HepG2 (cell line): ENCODE measurements at regions not wholly inside any gene's neighbourhood (a gene's known extent, or its start where the extent isn't known, plus 50 kb on each side); places are given as distances from the start of the nearest gene placed in this dataset.

ENCODE experiments used
- ATAC-seq: fragments of 200-7000 bp; cut with Tn5 transposase; 3 replicates; pipeline ENCODE4 v1.9.1; 2020; ENCODE audit warnings: mild to moderate bottlenecking, moderate library complexity
- BruUV-seq: library from RNA; stranded (reverse); fragments of 400-500 nt; replicated peaks from 2 replicates; lab custom pipeline; 2021; lab: Mats Ljungman, UMichigan
- CTCF ChIA-PET: fragments of 300-600 bp; formaldehyde crosslinking; extraction: SDS; loops from one replicate; lab custom pipeline; 2021; ENCODE audit warnings: low total read pairs, inconsistent platforms, low intra/inter-chr PET ratio; lab: Yijun Ruan, JAX
- POLR2A ChIA-PET: fragments of 350-600 bp; sonication (Branson Sonifier 250); formaldehyde crosslinking; loops from one replicate; lab custom pipeline; 2020; ENCODE audit warnings: antibody characterized with exemption, inconsistent platforms; lab: Yijun Ruan, JAX
- DNase-seq: peaks from one replicate; pipeline ENCODE4 v3.0.0-alpha.2; 2015; ENCODE audit warnings: low spot score
- FAIRE-seq: peaks from 3 replicates; lab custom pipeline; 2011; peaks lifted over from hg19 to GRCh38; lab: Jason Lieb, UNC
- H2AFZ ChIP-seq: one replicate; pipeline ENCODE4 v1.6.1; 2011; ENCODE audit warnings: low read length, inconsistent platforms
- H3K27ac ChIP-seq: fragments of 300-600 bp; 3 replicates; pipeline ENCODE4 v1.8.0; 2011; ENCODE audit warnings: mixed run types, mild to moderate bottlenecking, mixed read lengths, low read length, inconsistent platforms; ENCODE audit not compliant: insufficient read depth; ENCODE audit errors: extremely low read length
- H3K27me3 ChIP-seq, 2 experiments: fragments of 200-600 bp in 1 of 2; 2 replicates in 1 of 2; 3 replicates in 1 of 2; pipeline versions ENCODE4 v1.6.0 to v1.8.0; 2011; ENCODE audit warnings: low read length in 2 of 2, mild to moderate bottlenecking in 2 of 2, moderate library complexity in 2 of 2, inconsistent platforms in 1 of 2; ENCODE audit not compliant: insufficient read depth in 2 of 2, control insufficient read depth in 1 of 2
- H3K36me3 ChIP-seq, 2 experiments: fragments of 200-600 bp in 1 of 2; replicated peaks in 1 of 2; 2 replicates in 1 of 2; 3 replicates in 1 of 2; pipeline versions ENCODE4 v1.5.1 to v1.8.0; 2011; ENCODE audit warnings: low read length in 2 of 2, inconsistent platforms in 1 of 2; ENCODE audit not compliant: insufficient read depth in 2 of 2, control insufficient read depth in 1 of 2
- H3K4me1 ChIP-seq: 2 replicates; pipeline ENCODE4 v1.5.1; 2012; ENCODE audit warnings: low read length, inconsistent platforms; ENCODE audit not compliant: insufficient read depth
- H3K4me2 ChIP-seq: 2 replicates; pipeline ENCODE4 v1.6.0; 2011; ENCODE audit warnings: low read depth, low read length, inconsistent platforms
- H3K4me3 ChIP-seq, 3 experiments: fragments of 200-600 bp in 1 of 3; sonication (generic), shearing (Covaris generic) in 1 of 3; replicated peaks in 1 of 3; 2 replicates each; pipeline ENCODE4 v1.5.1; 2011 to 2016; ENCODE audit warnings: low read length in 3 of 3, inconsistent platforms in 2 of 3, low read depth in 2 of 3, mild to moderate bottlenecking in 2 of 3, control low read depth in 1 of 3, mixed read lengths in 1 of 3; ENCODE audit not compliant: insufficient read depth in 1 of 3
- H3K79me2 ChIP-seq: one replicate; pipeline ENCODE4 v1.6.1; 2011; ENCODE audit warnings: low read length, inconsistent platforms; ENCODE audit not compliant: insufficient read depth
- H3K9ac ChIP-seq: 2 replicates; pipeline ENCODE4 v1.6.0; 2011; ENCODE audit warnings: mild to moderate bottlenecking, low read depth, low read length, inconsistent platforms; ENCODE audit not compliant: insufficient read depth
- H3K9me3 ChIP-seq: 2 replicates; pipeline ENCODE4 v1.5.1; 2012; ENCODE audit warnings: mild to moderate bottlenecking, low read length
- H4K20me1 ChIP-seq: 2 replicates; pipeline ENCODE4 v1.6.0; 2011; ENCODE audit warnings: inconsistent platforms, mild to moderate bottlenecking, low read length, moderate library complexity; ENCODE audit not compliant: insufficient read depth
- CCDC6 ChIP-seq: sonication (generic); formaldehyde crosslinking; IDR thresholded peaks from 2 replicates; pipeline ENCODE4 v1.8.1; 2022; ENCODE audit warnings: mild to moderate bottlenecking, missing genetic modification reagents, moderate library complexity
- CHCHD3 ChIP-seq: sonication (generic); formaldehyde crosslinking; IDR thresholded peaks from 2 replicates; pipeline ENCODE4 v1.8.0; 2022; ENCODE audit warnings: mild to moderate bottlenecking, missing genetic modification reagents, moderate library complexity
- HINFP ChIP-seq: sonication (generic); formaldehyde crosslinking; IDR thresholded peaks from 2 replicates; pipeline ENCODE4 v1.4.0; 2020; ENCODE audit warnings: low read depth, mild to moderate bottlenecking, missing genetic modification reagents
- HOXA9 ChIP-seq: sonication (generic); formaldehyde crosslinking; IDR thresholded peaks from 2 replicates; pipeline ENCODE4 v1.8.1; 2022; ENCODE audit warnings: missing genetic modification reagents, mild to moderate bottlenecking, moderate library complexity, borderline replicate concordance
- NFIC ChIP-seq: IDR thresholded peaks from 2 replicates; pipeline ENCODE4 v1.6.1; 2012; ENCODE audit warnings: mild to moderate bottlenecking, low read length, inconsistent platforms
- SMC3 ChIP-seq: IDR thresholded peaks from 2 replicates; pipeline ENCODE4 v1.6.1; 2011; ENCODE audit warnings: low read length, improper control_type of control experiment
- THAP11 ChIP-seq: IDR thresholded peaks from 2 replicates; pipeline ENCODE4 v1.6.1; 2016; ENCODE audit warnings: missing biosample characterization, missing genetic modification reagents
- ZFP36L2 ChIP-seq: sonication (generic); formaldehyde crosslinking; IDR thresholded peaks from 2 replicates; pipeline ENCODE4 v1.4.0; 2020; ENCODE audit warnings: missing genetic modification reagents
- ZNF251 ChIP-seq: sonication (generic); formaldehyde crosslinking; IDR thresholded peaks from 2 replicates; pipeline ENCODE4 v1.9.0; 2021; ENCODE audit warnings: mild to moderate bottlenecking, missing genetic modification reagents
- ZNF652 ChIP-seq: IDR thresholded peaks from 2 replicates; pipeline ENCODE4 v1.6.1; 2016; ENCODE audit warnings: low read depth, borderline replicate concordance
- ZNF780A ChIP-seq: sonication (generic); formaldehyde crosslinking; IDR thresholded peaks from 2 replicates; pipeline ENCODE4 v1.8.0; 2022; ENCODE audit warnings: mild to moderate bottlenecking, missing genetic modification reagents, moderate library complexity
- WGBS: methylation state at CpG from one replicate; pipeline ENCODE4 v1.1.6; 2017; ENCODE audit warnings: low lambda C conversion rate; 5-methylcytosine and 5-hydroxymethylcytosine counted together
- in situ Hi-C: cut with HindIII; loops from 2 replicates; pipeline ENCODE4 v1.10.0; 2017; ENCODE audit warnings: low pct_unique_long_range_greater_than_20kb; ENCODE audit not compliant: extremely low pct_ligation_motif_present
- intact Hi-C: fragments of 100-400 bp; cut with micrococcal nuclease; formaldehyde crosslinking; loops from one replicate; pipeline ENCODE4 v1.10.0; 2022; ENCODE audit not compliant: unreplicated experiment
- TF ChIP-seq, protein P1 (sequence below): IDR thresholded peaks from 2 replicates; pipeline ENCODE4 v1.6.1; 2016; ENCODE audit warnings: low read depth, missing genetic modification reagents, missing compliant biosample characterization
- TF ChIP-seq, protein P2 (sequence below): sonication (generic); formaldehyde crosslinking; IDR thresholded peaks from 2 replicates; pipeline ENCODE4 v1.4.0; 2020; ENCODE audit warnings: missing genetic modification reagents, borderline replicate concordance
- TF ChIP-seq, protein P3 (sequence below): sonication (generic); formaldehyde crosslinking; conservative IDR thresholded peaks from 2 replicates; pipeline ENCODE4 v1.4.0; 2020; ENCODE audit warnings: missing genetic modification reagents

GRCh38 chr3:4029135-4029534 is 229.9 kb downstream of the LRRN1 start:
- intact Hi-C loops: no loop called here
- no peaks in the 10 kb centered on the region for H4K20me1 ChIP-seq
- H3K9ac ChIP-seq: no peak overlapping the region
- H3K4me3 ChIP-seq: no peak overlapping the region
- in situ Hi-C loops: no loop called here
- H3K27ac ChIP-seq: no peak overlapping the region
- BruUV-seq: no TSS peak
- TF ChIP-seq NFIC: no peak
- TF ChIP-seq ZNF780A (CRISPR knock-in tag): no peak
- TF ChIP-seq HINFP (CRISPR knock-in tag): no peak
- TF ChIP-seq, protein P1, sequence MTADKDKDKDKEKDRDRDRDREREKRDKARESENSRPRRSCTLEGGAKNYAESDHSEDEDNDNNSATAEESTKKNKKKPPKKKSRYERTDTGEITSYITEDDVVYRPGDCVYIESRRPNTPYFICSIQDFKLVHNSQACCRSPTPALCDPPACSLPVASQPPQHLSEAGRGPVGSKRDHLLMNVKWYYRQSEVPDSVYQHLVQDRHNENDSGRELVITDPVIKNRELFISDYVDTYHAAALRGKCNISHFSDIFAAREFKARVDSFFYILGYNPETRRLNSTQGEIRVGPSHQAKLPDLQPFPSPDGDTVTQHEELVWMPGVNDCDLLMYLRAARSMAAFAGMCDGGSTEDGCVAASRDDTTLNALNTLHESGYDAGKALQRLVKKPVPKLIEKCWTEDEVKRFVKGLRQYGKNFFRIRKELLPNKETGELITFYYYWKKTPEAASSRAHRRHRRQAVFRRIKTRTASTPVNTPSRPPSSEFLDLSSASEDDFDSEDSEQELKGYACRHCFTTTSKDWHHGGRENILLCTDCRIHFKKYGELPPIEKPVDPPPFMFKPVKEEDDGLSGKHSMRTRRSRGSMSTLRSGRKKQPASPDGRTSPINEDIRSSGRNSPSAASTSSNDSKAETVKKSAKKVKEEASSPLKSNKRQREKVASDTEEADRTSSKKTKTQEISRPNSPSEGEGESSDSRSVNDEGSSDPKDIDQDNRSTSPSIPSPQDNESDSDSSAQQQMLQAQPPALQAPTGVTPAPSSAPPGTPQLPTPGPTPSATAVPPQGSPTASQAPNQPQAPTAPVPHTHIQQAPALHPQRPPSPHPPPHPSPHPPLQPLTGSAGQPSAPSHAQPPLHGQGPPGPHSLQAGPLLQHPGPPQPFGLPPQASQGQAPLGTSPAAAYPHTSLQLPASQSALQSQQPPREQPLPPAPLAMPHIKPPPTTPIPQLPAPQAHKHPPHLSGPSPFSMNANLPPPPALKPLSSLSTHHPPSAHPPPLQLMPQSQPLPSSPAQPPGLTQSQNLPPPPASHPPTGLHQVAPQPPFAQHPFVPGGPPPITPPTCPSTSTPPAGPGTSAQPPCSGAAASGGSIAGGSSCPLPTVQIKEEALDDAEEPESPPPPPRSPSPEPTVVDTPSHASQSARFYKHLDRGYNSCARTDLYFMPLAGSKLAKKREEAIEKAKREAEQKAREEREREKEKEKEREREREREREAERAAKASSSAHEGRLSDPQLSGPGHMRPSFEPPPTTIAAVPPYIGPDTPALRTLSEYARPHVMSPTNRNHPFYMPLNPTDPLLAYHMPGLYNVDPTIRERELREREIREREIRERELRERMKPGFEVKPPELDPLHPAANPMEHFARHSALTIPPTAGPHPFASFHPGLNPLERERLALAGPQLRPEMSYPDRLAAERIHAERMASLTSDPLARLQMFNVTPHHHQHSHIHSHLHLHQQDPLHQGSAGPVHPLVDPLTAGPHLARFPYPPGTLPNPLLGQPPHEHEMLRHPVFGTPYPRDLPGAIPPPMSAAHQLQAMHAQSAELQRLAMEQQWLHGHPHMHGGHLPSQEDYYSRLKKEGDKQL (CRISPR knock-in tag): no peak
- no peak for TF ChIP-seq ZNF251 (CRISPR knock-in tag)
- no peak for TF ChIP-seq THAP11 (CRISPR knock-in tag)
- TF ChIP-seq CCDC6 (CRISPR knock-in tag): no peak
- TF ChIP-seq ZFP36L2 (CRISPR knock-in tag): no peak
- no peak for TF ChIP-seq ZNF652 (CRISPR knock-in tag)
- no peak for TF ChIP-seq CHCHD3 (CRISPR knock-in tag)
- TF ChIP-seq, protein P2, sequence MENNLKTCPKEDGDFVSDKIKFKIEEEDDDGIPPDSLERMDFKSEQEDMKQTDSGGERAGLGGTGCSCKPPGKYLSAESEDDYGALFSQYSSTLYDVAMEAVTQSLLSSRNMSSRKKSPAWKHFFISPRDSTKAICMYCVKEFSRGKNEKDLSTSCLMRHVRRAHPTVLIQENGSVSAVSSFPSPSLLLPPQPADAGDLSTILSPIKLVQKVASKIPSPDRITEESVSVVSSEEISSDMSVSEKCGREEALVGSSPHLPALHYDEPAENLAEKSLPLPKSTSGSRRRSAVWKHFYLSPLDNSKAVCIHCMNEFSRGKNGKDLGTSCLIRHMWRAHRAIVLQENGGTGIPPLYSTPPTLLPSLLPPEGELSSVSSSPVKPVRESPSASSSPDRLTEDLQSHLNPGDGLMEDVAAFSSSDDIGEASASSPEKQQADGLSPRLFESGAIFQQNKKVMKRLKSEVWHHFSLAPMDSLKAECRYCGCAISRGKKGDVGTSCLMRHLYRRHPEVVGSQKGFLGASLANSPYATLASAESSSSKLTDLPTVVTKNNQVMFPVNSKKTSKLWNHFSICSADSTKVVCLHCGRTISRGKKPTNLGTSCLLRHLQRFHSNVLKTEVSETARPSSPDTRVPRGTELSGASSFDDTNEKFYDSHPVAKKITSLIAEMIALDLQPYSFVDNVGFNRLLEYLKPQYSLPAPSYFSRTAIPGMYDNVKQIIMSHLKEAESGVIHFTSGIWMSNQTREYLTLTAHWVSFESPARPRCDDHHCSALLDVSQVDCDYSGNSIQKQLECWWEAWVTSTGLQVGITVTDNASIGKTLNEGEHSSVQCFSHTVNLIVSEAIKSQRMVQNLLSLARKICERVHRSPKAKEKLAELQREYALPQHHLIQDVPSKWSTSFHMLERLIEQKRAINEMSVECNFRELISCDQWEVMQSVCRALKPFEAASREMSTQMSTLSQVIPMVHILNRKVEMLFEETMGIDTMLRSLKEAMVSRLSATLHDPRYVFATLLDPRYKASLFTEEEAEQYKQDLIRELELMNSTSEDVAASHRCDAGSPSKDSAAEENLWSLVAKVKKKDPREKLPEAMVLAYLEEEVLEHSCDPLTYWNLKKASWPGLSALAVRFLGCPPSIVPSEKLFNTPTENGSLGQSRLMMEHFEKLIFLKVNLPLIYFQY (CRISPR knock-in tag): no peak
- TF ChIP-seq HOXA9: no peak
- TF ChIP-seq, protein P3, sequence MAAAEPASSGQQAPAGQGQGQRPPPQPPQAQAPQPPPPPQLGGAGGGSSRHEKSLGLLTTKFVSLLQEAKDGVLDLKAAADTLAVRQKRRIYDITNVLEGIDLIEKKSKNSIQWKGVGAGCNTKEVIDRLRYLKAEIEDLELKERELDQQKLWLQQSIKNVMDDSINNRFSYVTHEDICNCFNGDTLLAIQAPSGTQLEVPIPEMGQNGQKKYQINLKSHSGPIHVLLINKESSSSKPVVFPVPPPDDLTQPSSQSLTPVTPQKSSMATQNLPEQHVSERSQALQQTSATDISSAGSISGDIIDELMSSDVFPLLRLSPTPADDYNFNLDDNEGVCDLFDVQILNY (CRISPR knock-in tag): no peak
- no peak for TF ChIP-seq SMC3
- WGBS: 48% methylated on average over 7 of the region's 7 CpGs
- ATAC-seq (no peak), FAIRE-seq (no peak), DNase-seq (no peak)
- no peaks in the 10 kb centered on the region for H3K4me1 ChIP-seq
- no peaks in the 10 kb centered on the region for H3K9me3 ChIP-seq
- H3K79me2 ChIP-seq: no peaks in the 10 kb centered on the region
- H2AFZ ChIP-seq: no peak overlapping the region
- H3K36me3 ChIP-seq: no peaks in the 10 kb centered on the region
- no peaks in the 10 kb centered on the region for H3K27me3 ChIP-seq
- POLR2A ChIA-PET: no interaction called here
- CTCF ChIA-PET: no interaction called here
- no peak overlapping the region for H3K4me2 ChIP-seq
